NCI-H2171 (cell line): ENCODE measurements at regions not wholly inside any gene's neighbourhood (a gene's known extent, or its start where the extent isn't known, plus 50 kb on each side); places are given as distances from the start of the nearest gene placed in this dataset.
"Not testable (repeated sequence)": the region's sequence is repeated elsewhere in the genome, so short reads cannot be mapped to it uniquely, and the experiment has no call there.

Experiments
- DNase-seq: peaks from one replicate; lab custom pipeline; 2025; lab: John Stamatoyannopoulos, UW

DNA sequence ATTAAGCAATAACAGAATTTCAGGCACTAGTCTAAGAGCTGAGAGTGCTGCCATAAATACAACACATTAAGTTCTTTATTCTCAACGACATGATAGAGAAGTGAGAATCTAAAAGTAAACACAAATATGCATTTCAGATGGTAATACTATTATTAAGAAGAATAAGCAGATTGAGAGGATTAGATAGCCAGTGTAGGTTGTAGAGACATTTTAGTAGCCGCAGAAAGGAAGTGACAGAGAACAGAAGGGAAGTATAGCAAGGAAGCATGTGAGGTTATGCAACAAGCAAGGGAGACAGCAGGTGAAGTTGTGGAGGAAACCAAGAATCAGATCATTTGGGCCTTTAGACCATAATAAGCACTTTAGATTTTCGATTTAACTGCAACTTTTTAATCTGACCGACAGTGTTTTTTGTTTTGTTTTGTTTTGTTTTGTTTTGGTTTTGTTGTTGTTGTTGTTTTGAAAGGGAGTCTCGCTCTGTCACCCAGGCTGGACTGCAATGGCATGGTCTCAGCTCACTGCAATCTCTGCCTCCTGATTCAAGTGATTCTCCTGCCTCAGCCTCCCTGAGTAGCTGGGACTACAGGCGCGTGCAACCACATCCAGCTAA, 737.0 kb upstream of the ADGRB3 start:
- no peak for DNase-seq

DNA sequence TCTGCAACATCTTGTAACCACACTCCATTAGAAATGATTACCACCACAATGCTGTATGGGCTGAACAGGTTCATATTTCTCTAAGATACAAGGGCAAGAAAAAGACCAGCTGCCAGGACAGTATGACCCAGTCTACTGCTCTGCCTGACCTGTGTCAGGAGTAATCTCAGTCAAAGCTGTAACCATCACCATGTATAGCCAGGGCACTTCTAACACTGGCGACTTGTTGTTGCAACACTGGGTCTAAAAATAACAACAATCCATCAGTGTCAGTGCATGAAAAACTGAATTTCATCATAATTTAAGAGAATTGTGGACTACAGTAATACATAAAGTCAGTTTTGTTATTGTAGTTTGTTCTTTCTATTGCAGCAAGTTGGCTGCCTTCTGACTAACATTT, 738.6 kb upstream of the ADGRB3 start:
- no peak for DNase-seq

DNA sequence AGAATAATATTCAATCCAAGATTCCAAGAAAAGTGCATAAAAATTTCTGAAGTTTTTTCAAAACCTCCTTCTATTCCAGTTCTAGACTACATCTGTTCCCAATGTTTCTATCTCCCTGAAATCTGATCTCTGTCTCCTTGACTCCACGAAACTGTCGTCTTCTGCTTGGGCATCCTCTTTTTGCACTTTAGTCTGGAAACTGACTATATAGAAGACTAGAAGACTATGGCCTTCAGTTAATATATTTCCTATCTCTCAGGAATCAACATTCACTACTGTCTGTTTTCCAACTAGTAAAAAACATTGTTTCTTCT, 745.4 kb upstream of the ADGRB3 start:
- no peak for DNase-seq

DNA sequence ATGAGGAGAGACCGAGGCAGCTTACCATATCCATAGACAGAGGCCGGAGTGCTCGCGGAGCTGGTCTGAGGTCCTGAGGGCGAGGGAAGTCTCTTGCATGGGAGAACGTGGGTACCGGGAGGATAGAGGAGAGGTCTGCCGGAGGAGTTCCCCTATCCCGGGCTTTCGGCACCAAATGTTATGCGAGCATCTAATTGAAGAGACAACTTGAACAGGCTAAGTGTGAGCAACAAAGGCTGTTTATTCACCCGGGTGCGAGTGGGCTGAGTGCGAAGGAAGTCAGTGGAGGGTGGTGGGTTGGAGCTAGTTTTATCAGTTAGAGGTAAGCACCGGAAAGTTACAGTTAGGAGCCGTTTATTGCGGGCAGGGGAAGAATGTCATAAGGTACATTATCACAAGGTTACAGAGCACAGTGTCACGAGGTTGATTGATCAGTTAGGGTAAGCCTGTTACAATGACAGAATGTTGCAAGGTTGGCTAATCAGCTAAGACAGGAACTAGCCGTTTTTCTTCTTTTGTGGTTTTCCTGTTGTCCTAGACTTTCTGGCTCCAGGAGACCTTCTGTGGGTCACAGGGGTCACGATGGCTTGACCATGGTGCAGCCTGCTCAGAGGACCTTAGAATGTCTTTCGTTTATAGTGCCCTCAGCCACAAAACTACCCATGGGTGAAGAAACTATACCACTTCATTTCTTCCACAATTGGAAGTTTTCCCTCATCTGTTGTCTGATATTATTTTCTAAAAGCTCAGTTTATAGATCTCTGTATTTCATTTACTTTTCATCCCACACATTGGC, 746.0 kb upstream of the ADGRB3 start:
- DNase-seq: no peak

DNA sequence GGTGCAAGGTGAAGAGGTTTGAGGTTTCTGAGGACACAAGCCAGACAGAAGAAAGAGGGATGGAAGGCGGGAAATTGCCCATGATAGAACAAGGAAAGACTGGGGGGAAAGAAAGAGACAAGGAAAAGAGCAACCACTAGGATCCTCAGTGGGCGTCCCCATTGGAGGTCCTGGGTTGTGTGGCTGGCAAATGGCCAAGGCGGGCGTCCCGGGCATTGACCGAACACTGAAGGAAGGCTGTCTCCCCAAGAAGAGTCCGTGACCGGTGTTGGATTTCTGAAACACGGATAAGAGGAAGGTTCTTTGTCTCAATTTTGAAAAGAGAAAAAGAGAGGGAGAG, 746.6 kb upstream of the ADGRB3 start:
- no peak for DNase-seq

DNA sequence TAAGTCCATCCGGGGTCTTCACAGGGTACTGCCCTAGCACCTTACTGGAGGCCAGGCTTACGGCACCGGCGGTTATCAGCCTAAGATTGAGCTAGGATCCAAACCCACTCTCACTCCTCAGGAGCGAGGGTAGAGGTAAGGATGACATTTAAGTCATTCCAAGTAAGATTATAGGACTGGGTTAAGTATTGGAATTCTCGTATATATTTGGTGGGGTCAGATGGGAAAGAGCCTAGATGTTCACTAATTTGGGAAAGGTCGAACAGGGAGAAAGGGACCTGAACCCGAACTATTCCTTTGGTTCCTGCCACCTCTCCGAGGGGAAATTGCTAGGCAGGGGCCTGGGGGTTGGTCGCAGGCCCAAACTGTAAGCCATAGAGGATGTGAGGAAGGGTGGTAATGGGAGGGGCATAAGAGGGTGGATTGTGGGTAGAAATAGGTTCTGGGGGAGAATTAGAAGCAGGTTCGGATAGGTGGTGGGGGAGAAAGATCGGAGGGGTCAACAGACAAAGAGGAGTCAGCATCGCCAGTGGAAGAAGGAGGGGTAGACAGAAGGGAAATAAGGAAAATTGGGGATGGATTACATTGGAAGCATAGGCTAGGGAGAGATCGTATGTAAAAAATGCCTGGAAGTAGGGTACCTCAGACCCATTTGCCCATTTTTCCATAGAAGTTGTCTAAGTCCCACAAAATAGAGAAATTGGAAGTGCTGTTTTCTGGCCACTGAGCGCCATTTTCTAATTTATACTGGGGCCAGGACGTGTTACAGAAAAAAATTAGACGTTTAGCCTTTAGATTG, 747.1 kb upstream of the ADGRB3 start:
- DNase-seq: no peak

DNA sequence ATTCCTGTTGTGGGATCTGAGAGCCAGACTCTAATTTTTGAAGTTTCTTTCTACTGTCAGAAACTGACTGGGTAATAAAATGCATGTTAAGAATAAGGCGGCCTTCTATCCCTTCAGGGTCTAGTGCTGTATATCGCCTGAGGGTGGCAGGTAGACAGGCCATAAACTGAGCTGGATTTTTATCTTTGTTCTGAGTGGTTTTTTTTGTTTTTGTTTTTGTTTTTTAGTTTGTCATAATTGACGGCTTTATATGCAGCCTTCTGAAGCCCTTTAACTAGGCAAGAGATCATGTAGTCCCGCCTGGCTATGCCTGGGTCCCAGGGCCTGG, 747.7 kb upstream of the ADGRB3 start:
- no peak for DNase-seq

DNA sequence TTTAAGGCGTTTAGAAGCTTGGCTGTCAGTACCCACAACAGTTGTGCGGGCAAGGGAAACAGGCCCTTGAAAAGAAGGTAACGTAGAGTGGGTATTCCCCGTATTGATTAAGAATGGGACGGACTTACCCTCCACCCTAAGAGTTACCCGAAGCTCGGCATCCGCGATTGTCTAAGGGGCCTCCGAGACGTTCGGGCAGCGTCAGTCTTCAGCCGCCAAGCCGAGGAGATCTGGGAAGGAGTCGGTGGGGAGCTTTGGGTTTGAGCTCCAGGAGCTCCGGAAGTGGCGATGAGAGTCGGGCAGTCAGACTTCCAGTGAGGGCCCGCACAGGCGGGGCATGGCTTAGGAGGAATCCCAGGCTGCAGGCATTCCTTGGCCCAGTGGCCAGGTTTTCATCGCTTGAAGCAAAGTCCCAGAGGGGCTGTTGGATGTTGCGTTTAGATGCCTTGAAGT, 748.2 kb upstream of the ADGRB3 start:
- no peak for DNase-seq

DNA sequence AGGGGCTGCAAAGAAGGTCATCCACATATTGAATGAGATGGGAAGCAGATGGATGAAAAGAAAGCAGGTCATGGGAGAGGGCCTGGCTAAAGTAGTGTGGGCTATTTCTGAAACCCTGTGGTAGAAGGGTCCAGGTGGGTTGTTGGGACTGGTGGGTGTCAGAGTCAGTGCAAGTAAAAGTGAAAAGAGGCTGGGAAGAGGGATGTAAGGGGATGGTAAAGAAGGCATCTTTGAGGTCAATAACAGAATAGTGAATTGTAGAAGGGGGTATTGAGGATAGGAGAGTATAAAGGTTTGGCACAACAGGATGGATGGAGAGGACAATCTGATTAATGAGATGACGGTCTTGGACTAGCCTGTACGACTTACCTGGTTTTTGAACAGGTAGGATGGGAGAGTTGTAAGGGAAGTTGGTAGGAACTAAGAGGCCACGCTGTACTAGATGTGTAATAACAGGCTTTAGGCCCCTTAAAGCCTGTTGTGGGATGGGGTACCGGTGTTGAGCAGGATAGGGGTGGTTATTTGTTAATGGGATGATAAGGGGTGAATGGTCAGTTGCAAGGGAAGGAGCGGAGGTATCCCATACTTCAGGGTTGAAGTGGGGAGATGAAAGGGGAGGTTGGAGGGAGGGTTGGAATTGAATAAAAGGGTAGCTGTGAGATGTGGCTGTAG, 748.9 kb upstream of the ADGRB3 start:
- DNase-seq: no peak

DNA sequence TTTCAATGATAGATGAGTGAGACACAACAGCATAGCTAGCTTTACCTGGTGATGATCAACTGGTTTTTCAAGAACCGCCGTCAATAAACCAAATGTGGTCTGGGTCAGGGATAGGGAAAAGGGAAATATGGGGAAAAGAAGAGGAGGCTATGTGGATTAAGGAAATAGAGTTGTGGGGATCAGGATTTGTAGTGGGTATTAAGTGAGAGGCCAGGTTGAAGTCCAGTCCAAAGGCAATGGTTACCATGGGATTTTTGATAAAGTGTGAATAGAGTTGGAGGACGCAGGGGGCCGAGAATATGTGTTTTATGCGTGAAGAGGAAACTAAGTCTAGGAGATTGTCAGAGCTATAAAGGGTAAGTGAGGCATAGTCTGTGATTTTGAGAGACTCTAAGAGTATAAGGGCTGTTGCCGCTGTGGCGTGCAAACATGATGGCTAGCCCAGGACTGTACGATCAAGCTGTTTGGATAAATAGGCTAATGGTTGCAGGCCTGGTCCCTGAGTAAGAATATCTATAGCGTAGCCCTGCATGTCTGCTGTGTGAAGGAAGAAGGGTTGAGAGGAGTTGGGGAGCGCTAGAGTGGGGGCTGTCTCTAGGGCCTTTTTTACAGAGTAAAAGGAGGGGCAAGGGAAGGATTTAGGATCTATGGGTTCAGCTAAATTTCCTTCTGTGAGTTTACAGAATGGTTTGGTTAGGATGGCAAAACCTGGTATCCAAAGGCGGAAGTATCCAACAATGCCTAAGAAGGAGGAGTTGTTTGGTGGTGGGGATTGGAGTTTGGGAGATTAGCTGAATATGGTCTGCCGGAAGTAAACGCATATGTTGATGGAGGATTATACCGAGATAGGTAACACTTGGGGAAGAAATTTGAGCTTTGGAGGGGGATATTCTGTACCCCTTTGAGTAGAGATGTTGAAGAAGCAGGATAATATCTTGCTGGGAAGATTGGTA, 749.7 kb upstream of the ADGRB3 start:
- DNase-seq: no peak

DNA sequence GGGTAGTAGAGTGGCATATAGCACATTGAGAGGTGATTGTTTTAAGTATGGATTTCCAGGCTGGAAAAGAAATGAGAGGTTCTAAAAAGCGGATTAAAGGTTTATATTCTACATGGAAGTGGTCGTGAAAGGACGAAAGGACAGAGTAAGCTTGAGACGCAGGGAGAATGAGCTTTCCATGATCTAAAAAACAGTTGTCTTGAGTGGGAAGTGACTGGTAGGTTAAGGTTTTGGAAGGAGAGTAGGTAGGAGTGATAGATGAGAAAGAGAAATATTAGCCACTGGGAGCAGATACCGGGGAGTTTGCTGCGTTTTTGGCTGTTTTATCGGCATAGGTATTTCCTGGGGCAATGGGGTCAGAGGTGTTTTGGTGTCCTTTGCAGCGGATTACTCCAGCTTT, 750.6 kb upstream of the ADGRB3 start:
- no peak for DNase-seq

DNA sequence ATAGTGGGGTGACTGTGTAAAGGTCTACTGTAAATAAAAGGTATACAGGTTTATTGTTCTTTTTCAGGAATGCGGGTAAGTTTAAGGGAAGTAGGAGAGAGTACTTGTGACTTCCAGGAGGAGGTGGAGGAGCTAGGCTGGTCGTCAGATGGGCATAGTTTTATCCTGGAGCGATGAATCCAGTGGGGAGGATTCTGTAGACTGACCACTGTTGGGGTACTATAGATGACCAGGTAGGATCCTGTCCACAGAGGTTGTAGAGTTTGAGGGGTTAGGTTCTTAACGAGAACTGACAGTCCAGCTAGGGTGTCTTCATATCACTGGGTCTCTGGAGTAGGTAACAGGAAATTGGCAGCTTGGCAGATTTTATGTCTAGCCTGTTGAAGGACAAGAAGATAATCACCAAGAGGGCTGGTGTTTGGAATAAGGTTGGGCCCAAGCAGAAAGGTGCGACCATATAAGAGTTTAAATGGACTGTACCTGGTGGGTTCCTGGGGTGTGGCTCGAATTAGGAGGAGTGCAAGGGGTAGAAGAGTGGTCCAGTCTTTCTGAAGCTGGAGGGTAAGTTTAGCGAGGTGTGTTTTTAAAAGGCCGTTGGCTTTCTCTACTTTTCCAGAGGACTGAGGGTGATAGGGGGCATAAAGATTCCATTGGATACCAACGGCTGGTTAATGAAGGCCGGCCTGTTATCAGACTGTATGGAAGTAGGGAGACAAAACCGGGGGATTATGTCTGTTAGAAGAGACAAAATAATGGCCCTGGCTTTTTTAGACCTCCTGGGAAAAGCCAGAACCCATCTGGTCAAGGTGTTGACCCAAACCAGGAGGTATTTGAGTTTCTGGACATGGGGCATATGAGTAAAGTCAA, 751.3 kb upstream of the ADGRB3 start:
- DNase-seq: no peak

DNA sequence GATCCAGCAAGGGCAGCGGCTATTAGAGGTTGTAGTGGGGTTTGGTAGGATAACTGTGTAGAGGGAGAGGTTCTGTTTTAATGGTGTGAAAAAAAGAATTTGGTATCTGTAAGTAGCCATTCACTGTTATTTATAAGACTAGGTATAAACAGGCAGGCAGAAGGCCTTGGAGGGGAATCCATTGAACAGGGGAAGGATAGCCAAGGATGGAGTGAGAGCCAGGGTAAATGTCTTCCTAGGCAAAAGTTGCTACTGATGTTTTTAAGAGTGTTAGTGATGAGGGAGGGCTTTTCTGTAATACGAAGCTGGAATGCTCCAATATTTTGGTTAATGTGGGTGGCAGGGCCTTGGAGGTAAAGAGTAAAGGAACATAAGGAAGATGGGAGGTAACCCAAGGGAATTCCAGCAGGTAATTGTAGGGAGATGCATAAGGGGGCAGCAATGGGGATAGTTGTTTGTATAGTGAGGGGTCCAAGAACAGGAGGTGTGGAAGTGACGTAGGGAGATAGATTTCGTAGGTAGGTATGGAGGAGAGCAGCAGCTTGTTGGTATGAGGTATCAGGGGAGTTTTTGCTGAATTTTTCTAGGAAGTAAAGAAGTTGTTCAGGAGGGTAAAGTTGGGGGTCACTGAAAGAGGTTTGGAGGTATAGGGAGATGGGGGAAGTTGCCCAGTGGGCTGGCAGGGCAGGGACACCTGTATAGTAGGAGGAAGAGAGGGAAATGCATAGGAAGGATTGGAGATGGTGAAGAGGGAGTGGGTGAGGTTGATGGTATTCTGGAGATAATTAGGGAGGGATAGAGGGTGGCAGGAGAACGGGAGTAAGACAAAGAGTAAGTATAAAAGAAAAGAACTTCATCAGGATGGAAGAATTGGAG, 752.4 kb upstream of the ADGRB3 start:
- DNase-seq: no peak

DNA sequence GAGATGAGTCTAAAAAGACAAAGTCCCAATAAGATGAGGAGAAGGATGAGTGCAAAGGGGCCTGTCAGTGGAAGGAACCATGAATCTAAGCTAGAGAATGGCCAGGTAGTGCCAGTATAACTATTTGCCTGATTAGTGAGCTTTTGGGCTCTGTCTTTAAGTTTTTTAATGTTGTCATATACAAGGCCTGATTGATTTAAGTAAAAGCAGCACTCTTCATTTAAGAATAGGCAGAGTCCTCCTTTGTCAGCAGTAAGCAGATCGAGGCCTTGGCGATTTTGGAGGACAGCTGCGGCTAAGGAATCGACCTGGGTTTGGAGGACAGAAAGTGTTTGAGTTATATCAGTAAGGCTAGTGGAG, 753.4 kb upstream of the ADGRB3 start:
- no peak for DNase-seq

DNA sequence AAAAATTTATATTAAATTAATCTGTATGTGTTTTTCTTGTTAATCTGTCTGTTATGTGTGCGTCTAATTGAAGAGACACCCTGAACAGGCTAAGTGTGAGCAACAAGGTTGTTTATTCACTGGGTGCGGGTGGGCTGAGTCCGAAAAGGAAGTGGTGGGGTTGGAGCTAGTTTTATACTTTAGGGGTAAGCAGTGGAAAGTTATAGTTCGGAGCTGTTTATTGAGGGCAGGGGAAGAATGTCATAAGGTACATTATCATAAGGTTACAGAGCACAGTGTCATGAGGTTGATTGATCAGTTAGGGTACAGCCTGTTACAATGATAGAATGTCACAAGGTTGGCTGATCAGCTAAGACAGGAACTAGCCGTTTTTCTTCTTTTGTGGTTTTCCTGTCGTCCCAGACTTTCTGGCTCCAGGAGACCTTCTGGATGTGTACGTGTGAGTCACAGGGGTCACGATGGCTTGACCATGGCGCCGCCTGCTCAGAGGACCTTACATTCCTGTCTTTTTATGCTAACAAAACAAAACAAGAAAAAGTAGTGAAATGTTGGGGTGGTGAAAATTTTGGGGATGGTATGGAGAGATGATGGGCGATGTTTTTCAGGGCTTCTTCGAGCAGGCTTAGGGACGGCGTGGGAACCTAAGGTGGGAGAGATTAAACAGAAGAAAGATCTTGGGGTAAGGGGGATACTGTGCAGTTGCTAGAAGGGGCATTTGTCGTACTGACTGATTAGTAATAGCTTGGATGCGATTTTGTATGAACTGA, 754.0 kb upstream of the ADGRB3 start:
- DNase-seq: no peak

DNA sequence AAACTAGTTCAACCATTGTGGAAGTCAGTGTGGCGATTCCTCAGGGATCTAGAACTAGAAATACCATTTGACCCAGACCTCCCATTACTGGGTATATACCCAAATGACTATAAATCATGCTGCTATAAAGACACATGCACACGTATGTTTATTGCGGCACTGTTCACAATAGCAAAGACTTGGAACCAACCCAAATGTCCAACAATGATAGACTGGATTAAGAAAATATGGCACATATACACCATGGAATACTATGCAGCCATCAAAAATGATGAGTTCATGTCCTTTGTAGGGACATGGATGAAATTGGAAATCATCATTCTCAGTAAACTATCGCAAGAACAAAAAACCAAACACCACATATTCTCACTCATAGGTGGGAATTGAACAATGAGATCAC, 754.7 kb upstream of the ADGRB3 start:
- not testable (repeated sequence) for DNase-seq

DNA sequence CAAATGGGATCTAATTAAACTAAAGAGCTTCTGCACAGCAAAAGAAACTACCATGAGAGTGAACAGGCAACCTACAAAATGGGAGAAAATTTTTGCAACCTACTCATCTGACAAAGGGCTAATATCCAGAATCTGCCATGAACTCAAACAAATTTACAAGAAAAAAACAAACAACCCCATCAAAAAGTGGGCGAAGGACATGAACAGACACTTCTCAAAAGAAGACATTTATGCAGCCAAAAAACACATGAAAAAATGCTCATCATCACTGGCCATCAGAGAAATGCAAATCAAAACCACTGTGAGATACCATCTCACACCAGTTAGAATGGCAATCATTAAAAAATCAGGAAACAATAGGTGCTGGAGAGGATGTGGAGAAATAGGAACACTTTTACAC, 755.2 kb upstream of the ADGRB3 start:
- not testable (repeated sequence) for DNase-seq

DNA sequence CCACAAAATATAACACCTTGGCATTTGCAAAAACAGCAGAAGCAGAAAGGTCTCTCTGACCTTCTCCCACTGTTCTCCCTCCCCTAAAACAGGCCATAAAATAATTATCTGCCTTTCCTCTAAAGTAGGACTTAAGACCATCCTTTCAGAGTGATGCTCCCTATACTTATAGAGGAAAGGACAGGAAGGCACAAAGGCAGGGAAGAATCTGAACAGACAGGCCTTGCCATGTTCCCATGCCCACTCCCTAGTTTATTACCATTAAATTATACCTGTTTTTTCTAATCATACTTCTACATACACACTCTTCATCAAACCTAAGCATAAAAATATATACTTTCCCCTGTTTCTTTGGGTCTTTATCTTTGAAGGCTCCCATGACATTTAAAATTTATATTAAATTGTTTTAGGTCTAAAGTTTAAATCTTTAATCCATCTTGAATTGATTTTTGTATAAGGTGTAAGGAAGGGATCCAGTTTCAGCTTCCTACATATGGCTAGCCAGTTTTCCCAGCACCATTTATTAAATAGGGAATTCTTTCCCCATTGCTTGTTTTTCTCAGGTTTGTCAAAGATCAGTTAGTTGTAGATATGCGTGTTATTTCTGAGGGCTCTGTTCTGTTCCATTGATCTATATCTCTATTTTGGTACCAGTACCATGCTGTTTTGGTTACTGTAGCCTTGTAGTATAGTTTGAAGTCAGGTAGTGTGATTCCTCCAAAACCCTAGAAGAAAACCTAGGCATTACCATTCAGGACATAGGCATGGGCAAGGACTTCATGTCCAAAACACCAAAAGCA, 755.8 kb upstream of the ADGRB3 start:
- not testable (repeated sequence) for DNase-seq
